Astrocyte of the spinal cord (primary cell): ENCODE measurements at regions not wholly inside any gene's neighbourhood (a gene's known extent, or its start where the extent isn't known, plus 50 kb on each side); places are given as distances from the start of the nearest gene placed in this dataset.
"Not testable (repeated sequence)": the region's sequence is repeated elsewhere in the genome, so short reads cannot be mapped to it uniquely, and the experiment has no call there.

Source experiments
- DNase-seq: peaks from one replicate; pipeline ENCODE4 v3.0.0; 2011; ENCODE audit warnings: low read depth, low spot score
- H3K4me3 ChIP-seq: 2 replicates; pipeline ENCODE4 v1.5.1; 2011; ENCODE audit warnings: low read depth, mild to moderate bottlenecking, low read length, moderate library complexity
- in situ Hi-C: cut with HindIII; loops from 2 replicates; pipeline ENCODE4 v1.10.0; 2017; ENCODE audit warnings: low sequenced_read_pairs
- TF ChIP-seq, protein P1 (sequence below): IDR thresholded peaks from 2 replicates; pipeline ENCODE4 v1.5.1; 2012; ENCODE audit warnings: low read depth, mild to moderate bottlenecking, low read length, inconsistent platforms

DNA sequence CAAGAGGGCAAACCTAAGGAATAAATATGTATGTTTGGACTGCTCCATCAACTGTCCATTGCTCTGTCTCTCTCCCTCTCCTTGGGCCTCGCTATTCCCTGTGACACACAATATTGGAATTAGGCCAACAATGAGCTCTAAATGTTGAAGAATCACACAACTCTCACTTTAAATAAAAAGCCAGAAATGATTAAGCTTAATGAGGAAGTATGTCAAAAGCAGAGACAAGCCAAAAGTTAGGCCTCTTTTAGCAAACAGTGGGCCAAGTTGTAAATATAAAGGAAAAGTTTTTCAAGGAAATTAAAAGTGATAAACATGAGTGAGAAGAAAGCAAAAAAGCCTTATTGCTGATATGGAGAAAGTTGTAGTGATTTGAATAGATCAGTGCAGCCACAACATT lies 141.0 kb downstream of the VGLL3 start:
- in situ Hi-C loops: no loop called here

GRCh38 chr3:86845726-86846125 lies 145.2 kb downstream of the VGLL3 start:
- in situ Hi-C loops: no loop called here
- no peak for DNase-seq
- H3K4me3 ChIP-seq: no peak overlapping the region
- TF ChIP-seq, protein P1, sequence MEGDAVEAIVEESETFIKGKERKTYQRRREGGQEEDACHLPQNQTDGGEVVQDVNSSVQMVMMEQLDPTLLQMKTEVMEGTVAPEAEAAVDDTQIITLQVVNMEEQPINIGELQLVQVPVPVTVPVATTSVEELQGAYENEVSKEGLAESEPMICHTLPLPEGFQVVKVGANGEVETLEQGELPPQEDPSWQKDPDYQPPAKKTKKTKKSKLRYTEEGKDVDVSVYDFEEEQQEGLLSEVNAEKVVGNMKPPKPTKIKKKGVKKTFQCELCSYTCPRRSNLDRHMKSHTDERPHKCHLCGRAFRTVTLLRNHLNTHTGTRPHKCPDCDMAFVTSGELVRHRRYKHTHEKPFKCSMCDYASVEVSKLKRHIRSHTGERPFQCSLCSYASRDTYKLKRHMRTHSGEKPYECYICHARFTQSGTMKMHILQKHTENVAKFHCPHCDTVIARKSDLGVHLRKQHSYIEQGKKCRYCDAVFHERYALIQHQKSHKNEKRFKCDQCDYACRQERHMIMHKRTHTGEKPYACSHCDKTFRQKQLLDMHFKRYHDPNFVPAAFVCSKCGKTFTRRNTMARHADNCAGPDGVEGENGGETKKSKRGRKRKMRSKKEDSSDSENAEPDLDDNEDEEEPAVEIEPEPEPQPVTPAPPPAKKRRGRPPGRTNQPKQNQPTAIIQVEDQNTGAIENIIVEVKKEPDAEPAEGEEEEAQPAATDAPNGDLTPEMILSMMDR: no peak

More for the DNA sequence above, 141.0 kb downstream of the VGLL3 start:
- no peak for DNase-seq
- no peak overlapping the region for H3K4me3 ChIP-seq
- TF ChIP-seq, protein P1: no peak

GRCh38 chr3:86838927-86839326 lies 152.0 kb downstream of the VGLL3 start:
- TF ChIP-seq, protein P1: no peak
- no peak for DNase-seq
- in situ Hi-C loops: no loop called here
- no peak overlapping the region for H3K4me3 ChIP-seq

GRCh38 chr3:86837871-86838270 lies 153.1 kb downstream of the VGLL3 start:
- H3K4me3 ChIP-seq: no peak overlapping the region
- no peak for DNase-seq
- in situ Hi-C loops: no loop called here
- TF ChIP-seq, protein P1: no peak

DNA sequence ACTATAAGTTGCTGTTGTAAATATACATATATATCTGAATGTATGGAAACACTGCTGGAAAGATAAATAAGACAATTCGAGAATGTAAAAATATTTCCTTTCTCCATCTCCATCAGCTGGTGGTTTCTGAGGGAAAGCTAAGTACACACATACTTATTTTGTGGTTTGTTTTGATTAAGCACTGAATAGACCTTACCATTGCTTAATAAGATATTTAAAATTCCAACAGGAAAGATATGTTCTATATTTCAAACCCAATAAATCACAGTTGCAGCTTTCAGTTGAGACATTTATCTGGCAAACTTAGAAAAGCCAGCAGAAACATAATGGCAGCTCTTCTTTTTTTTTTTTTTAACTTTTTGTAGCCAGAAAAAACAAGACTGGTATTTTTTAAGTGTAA lies 160.4 kb downstream of the VGLL3 start:
- in situ Hi-C loops: no loop called here
- peak; percentile 77 for DNase-seq
- TF ChIP-seq, protein P1: no peak
- no peak overlapping the region for H3K4me3 ChIP-seq

GRCh38 chr3:86828751-86829150 lies 162.2 kb downstream of the VGLL3 start:
- TF ChIP-seq, protein P1: no peak
- no peak overlapping the region for H3K4me3 ChIP-seq
- peak; percentile 13 for DNase-seq
- in situ Hi-C loops: no loop called here

DNA sequence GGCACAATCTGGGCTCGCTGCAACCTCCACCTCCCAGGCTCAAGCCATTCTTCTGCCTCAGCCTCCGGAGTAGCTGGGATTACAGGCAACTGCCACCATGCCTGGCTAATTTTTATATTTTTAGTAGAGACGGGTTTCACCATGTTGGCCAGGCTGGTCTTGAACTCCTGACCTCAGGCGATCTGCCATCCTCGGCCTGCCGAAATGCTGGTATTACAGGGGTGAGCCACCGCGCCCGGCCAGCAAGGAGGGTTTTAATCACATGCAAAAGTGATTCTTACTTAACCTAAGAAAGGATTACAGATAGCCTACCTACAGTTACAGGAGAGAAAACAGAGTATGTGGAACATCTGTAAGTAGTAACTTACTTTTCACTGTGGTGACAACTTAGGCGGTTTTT lies 163.4 kb downstream of the VGLL3 start:
- DNase-seq, in situ Hi-C loops, H3K4me3 ChIP-seq: not testable (repeated sequence)
